ENCODE measurements at regions not wholly inside any gene's neighbourhood (a gene's known extent, or its start where the extent isn't known, plus 50 kb on each side); places are given as distances from the start of the nearest gene placed in this dataset.

GRCh38 chr15:96827981-96828380 lies 497.5 kb downstream of the NR2F2 start:
- TF ChIP-seq CTCF (IDR thresholded peaks at IDR 0.05; ENCODE audit: low read length) (no peak), EZH2 (optimal IDR thresholded peaks at IDR 0.05; ENCODE audit: low read depth, low read length) (no peak)

All from MM.1S (cell line).